IMR-90 (cell line): ENCODE measurements at regions not wholly inside any gene's neighbourhood (a gene's known extent, or its start where the extent isn't known, plus 50 kb on each side); places are given as distances from the start of the nearest gene placed in this dataset.

Experiments
- ATAC-seq: fragments of 200-7000 bp; cut with Tn5 transposase; 2 replicates; pipeline ENCODE4 v1.9.1; 2020; ENCODE audit warnings: low read depth, mild to moderate bottlenecking, moderate library complexity
- BruUV-seq: library from RNA; stranded (reverse); fragments of 400-500 nt; replicated peaks from 2 replicates; lab custom pipeline; 2021; lab: Mats Ljungman, UMichigan
- CTCF ChIA-PET: fragments of 300-600 bp; formaldehyde crosslinking; extraction: SDS; loops from one replicate; lab custom pipeline; 2021; ENCODE audit warnings: antibody characterized with exemption; lab: Yijun Ruan, JAX
- POLR2A ChIA-PET: fragments of 300-600 bp; sonication (Branson Sonifier 250); formaldehyde crosslinking; loops from one replicate; lab custom pipeline; 2022; ENCODE audit warnings: antibody characterized with exemption; ENCODE audit not compliant: unreplicated experiment; lab: Charles Lee
- DNase-seq: peaks from one replicate; pipeline ENCODE4 v3.0.0; 2013
- H2AFZ ChIP-seq: replicated peaks from 2 replicates; pipeline ENCODE3; 2013; ENCODE audit warnings: low read length, mild to moderate bottlenecking; ENCODE audit not compliant: poor library complexity
- H2AK5ac ChIP-seq: 2 replicates; pipeline ENCODE4 v1.6.1; 2013; ENCODE audit warnings: low read depth, low read length, inconsistent platforms
- H2AK9ac ChIP-seq: replicated peaks from 2 replicates; pipeline ENCODE3; 2013; ENCODE audit warnings: mild to moderate bottlenecking, low read depth, low read length, moderate library complexity; ENCODE audit not compliant: poor library complexity
- H2BK120ac ChIP-seq: 2 replicates; pipeline ENCODE4 v1.6.1; 2013; ENCODE audit warnings: low read depth, low read length, inconsistent platforms
- H2BK15ac ChIP-seq: 3 replicates; pipeline ENCODE4 v1.6.1; 2013; ENCODE audit warnings: low read depth, low read length, inconsistent platforms
- H2BK20ac ChIP-seq: 2 replicates; pipeline ENCODE4 v1.6.1; 2013; ENCODE audit warnings: low read depth, mild to moderate bottlenecking, inconsistent platforms, low read length, moderate library complexity
- H2BK5ac ChIP-seq: 2 replicates; pipeline ENCODE4 v1.6.1; 2013; ENCODE audit warnings: mild to moderate bottlenecking, low read depth, low read length, inconsistent platforms; ENCODE audit not compliant: poor library complexity, severe bottlenecking
- H3K14ac ChIP-seq: replicated peaks from 2 replicates; pipeline ENCODE4 v1.6.1; 2013; ENCODE audit warnings: low read depth, low read length, inconsistent platforms
- H3K18ac ChIP-seq: 2 replicates; pipeline ENCODE4 v1.6.1; 2013; ENCODE audit warnings: low read depth, low read length, control low read depth
- H3K23ac ChIP-seq: 2 replicates; pipeline ENCODE4 v1.6.1; 2013; ENCODE audit warnings: low read depth, low read length, inconsistent platforms
- H3K27ac ChIP-seq: 2 replicates; pipeline ENCODE4 v1.5.1; 2013; ENCODE audit warnings: mild to moderate bottlenecking, control low read depth, low read length; ENCODE audit not compliant: insufficient read depth
- H3K27me3 ChIP-seq: 2 replicates; pipeline ENCODE4 v1.6.1; 2013; ENCODE audit warnings: low read length; ENCODE audit not compliant: control insufficient read depth, insufficient read depth
- H3K36me3 ChIP-seq: 2 replicates; pipeline ENCODE4 v1.6.1; 2013; ENCODE audit warnings: low read length, mixed read lengths; ENCODE audit not compliant: control insufficient read depth, insufficient read depth
- H3K4ac ChIP-seq: 2 replicates; pipeline ENCODE4 v1.6.1; 2013; ENCODE audit warnings: low read depth, low read length, inconsistent platforms
- H3K4me1 ChIP-seq: 2 replicates; pipeline ENCODE4 v1.6.1; 2013; ENCODE audit warnings: low read length, mixed read lengths; ENCODE audit not compliant: control insufficient read depth, insufficient read depth
- H3K4me2 ChIP-seq: 2 replicates; pipeline ENCODE4 v1.6.1; 2013; ENCODE audit warnings: low read depth, mild to moderate bottlenecking, control low read depth, low read length, moderate library complexity
- H3K4me3 ChIP-seq: 2 replicates; pipeline ENCODE4 v1.5.1; 2013; ENCODE audit warnings: low read depth, mild to moderate bottlenecking, control low read depth, low read length, moderate library complexity; ENCODE audit not compliant: insufficient read depth
- H3K56ac ChIP-seq: 2 replicates; pipeline ENCODE4 v1.6.1; 2013; ENCODE audit warnings: low read length, inconsistent platforms; ENCODE audit not compliant: insufficient read depth; ENCODE audit errors: extremely low read depth
- H3K79me1 ChIP-seq, 2 experiments: 2 replicates each; pipeline ENCODE4 v1.6.1; 2013; ENCODE audit warnings: low read length in 2 of 2, inconsistent platforms in 1 of 2, low read depth in 1 of 2
- H3K9ac ChIP-seq: 2 replicates; pipeline ENCODE4 v1.6.1; 2013; ENCODE audit warnings: low read depth, low read length, control low read depth
- H3K9me1 ChIP-seq: 2 replicates; pipeline ENCODE4 v1.6.1; 2013; ENCODE audit warnings: low read length, inconsistent platforms; ENCODE audit not compliant: insufficient read depth
- H3K9me3 ChIP-seq: 2 replicates; pipeline ENCODE4 v1.6.1; 2013; ENCODE audit warnings: low read length; ENCODE audit not compliant: control insufficient read depth, insufficient read depth
- H4K20me1 ChIP-seq: 2 replicates; pipeline ENCODE4 v1.6.1; 2013; ENCODE audit warnings: low read length, inconsistent platforms; ENCODE audit not compliant: insufficient read depth
- H4K5ac ChIP-seq: 2 replicates; pipeline ENCODE4 v1.6.1; 2013; ENCODE audit warnings: mild to moderate bottlenecking, low read depth, low read length, control low read depth
- H4K8ac ChIP-seq, 2 experiments: 2 replicates each; pipeline ENCODE4 v1.6.1; 2013; ENCODE audit warnings: low read depth in 2 of 2, low read length in 2 of 2, control low read depth in 1 of 2, inconsistent platforms in 1 of 2
- H4K91ac ChIP-seq: 2 replicates; pipeline ENCODE4 v1.6.1; 2013; ENCODE audit warnings: low read depth, low read length, inconsistent platforms; ENCODE audit not compliant: insufficient read depth
- CEBPB ChIP-seq: IDR thresholded peaks from 2 replicates; pipeline ENCODE4 v1.6.1; 2012; ENCODE audit warnings: low read depth, low read length, improper control_type of control experiment
- RCOR1 ChIP-seq: IDR thresholded peaks from 2 replicates; pipeline ENCODE4 v1.6.1; 2012; ENCODE audit warnings: mild to moderate bottlenecking, low read length, improper control_type of control experiment; ENCODE audit not compliant: insufficient replicate concordance
- WGBS, 2 experiments: methylation state at CpG; one replicate each; pipeline versions ENCODE4 v1.1.5 to v1.1.7; 2013; ENCODE audit warnings: missing lambda C conversion rate in 2 of 2; ENCODE audit not compliant: insufficient read length in 1 of 2; ENCODE audit errors: extremely low coverage in 2 of 2; 5-methylcytosine and 5-hydroxymethylcytosine counted together
- dilution Hi-C: fragments of 300-500 bp; cut with HindIII; formaldehyde crosslinking; loops from one replicate; pipeline ENCODE4 v1.14.3; 2018; ENCODE audit warnings: low sequenced_read_pairs; ENCODE audit not compliant: unreplicated experiment
- in situ Hi-C: fragments of 300-500 bp; cut with MboI; formaldehyde crosslinking; loops from 3 replicates; pipeline ENCODE4 v1.14.3; 2019; ENCODE audit warnings: low sequenced_read_pairs, inconsistent platforms, mixed read lengths
- intact Hi-C: fragments of 100-400 bp; cut with micrococcal nuclease; formaldehyde crosslinking; loops from 2 replicates; pipeline ENCODE4 v1.10.0; 2022

DNA sequence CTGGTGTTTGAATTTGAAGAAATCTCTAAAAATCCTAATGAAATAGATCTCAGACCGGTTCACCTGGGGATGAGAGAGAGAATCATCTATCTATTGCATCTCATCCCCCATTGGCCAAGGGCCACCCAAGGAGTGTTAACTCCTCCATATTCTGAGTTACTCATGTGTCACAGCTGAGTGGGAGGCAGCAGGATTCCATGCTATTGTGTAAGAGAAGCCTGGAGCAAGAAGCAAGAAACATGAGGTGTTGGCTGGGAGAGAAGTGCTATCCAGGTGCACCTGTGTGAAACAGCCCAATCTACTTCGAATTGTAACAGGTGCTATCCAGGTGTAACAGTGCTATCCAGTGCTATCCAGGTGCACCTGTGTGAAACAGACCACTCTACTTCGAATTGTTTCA is 150.3 kb upstream of the MAOA start:
- no CpG with 5 or more reads among the region's 3 CpGs for WGBS, 2 experiments

More for the DNA sequence above, 150.3 kb upstream of the MAOA start:
- Histone ChIP-seq H2BK120ac (no peak overlapping the region), H3K4me3 (no peak overlapping the region), H3K9me3 (no peaks in the 10 kb centered on the region), H3K27ac (no peak overlapping the region), H4K20me1 (no peaks in the 10 kb centered on the region), H3K4me1 (no peaks in the 10 kb centered on the region), H3K9me1 (no peaks in the 10 kb centered on the region), H2AFZ (no peak overlapping the region), H3K79me1 (no peaks in the 10 kb centered on the region), H3K4ac (no peak overlapping the region), H3K18ac (no peak overlapping the region), H2BK20ac (no peak overlapping the region), H3K56ac (no peak overlapping the region), H2AK9ac (no peak overlapping the region), H4K8ac (no peak overlapping the region), H2BK15ac (no peak overlapping the region), H3K4me2 (no peak overlapping the region), H3K23ac (no peak overlapping the region), H3K9ac (no peak overlapping the region), H4K91ac (no peak overlapping the region), H3K27me3 (peaks cover 4% of the 10 kb centered on the region; the same call in 1 of the 2 replicates), H3K36me3 (no peaks in the 10 kb centered on the region), H2AK5ac (no peak overlapping the region), H3K14ac (no peak overlapping the region), H2BK5ac (no peak overlapping the region), H4K5ac (no peak overlapping the region)
- 0 out of 2 replicates have a peak, but pooled peaks have one; percentile 8 for TF ChIP-seq CEBPB
- TF ChIP-seq RCOR1 = no peak
- ChIA-PET CTCF (no interaction called here), POLR2A (no interaction called here)
- BruUV-seq = no TSS peak
- in situ Hi-C loops = no loop called here
- ATAC-seq (no peak), DNase-seq (no peak)
- dilution Hi-C loops = no loop called here
- intact Hi-C loops = no loop called here
